ENCODE measurements at regions not wholly inside any gene's neighbourhood (a gene's known extent, or its start where the extent isn't known, plus 50 kb on each side); places are given as distances from the start of the nearest gene placed in this dataset.

DNA sequence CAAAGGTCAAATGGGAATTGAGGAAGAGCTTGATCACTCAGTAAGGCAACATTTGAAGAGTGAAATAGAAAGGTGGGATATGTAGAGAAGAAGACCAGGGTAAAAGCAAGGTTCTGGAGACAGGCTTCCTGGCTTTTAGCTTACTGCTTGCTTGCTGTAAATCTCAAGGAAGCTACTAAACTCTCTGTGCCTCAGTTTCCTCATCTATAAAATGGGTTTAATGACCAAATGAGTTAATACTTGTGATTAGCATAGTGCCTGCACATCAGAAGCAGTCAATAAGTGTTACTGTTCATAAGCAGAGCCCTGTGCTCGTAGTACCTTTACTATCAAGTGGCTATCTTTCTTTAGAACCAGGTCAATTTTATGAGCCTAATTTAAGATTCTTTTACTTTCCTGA, 222.2 kb upstream of the ITGA4 start:
- Histone ChIP-seq H3K4me3 (ENCODE audit: insufficient read depth, low read depth, low read length) (no peak overlapping the region), H3K4me1 (ENCODE audit: control insufficient read depth, insufficient read depth, low read length) (no peaks in the 10 kb centered on the region), H4K5ac (ENCODE audit: low read depth, low read length) (no peak overlapping the region), H3K4me2 (ENCODE audit: low read depth, low read length) (no peak overlapping the region), H3K9ac (ENCODE audit: low read depth, low read length) (no peak overlapping the region), H2AK5ac (ENCODE audit: low read depth, low read length) (no peak overlapping the region), H3K18ac (ENCODE audit: low read depth, low read length) (no peak overlapping the region), H2BK120ac (ENCODE audit: low read depth, low read length) (no peak overlapping the region), H3K4ac (ENCODE audit: low read depth, low read length) (no peak overlapping the region), H3K27me3 (ENCODE audit: control insufficient read depth, insufficient read depth, low read length) (no peaks in the 10 kb centered on the region), H2BK5ac (ENCODE audit: low read depth, low read length, poor library complexity, severe bottlenecking) (no peak overlapping the region), H2AK9ac (replicated peaks; ENCODE audit: low read depth, low read length, poor library complexity) (no peak overlapping the region), H2BK15ac (ENCODE audit: low read depth, low read length) (no peak overlapping the region), H3K79me1 (ENCODE audit: low read depth in 1 of 2, low read length in 2 of 2) (no peaks in the 10 kb centered on the region), H3K56ac (ENCODE audit: extremely low read depth, insufficient read depth, low read length) (no peak overlapping the region), H4K91ac (ENCODE audit: insufficient read depth, low read depth, low read length) (no peak overlapping the region), H3K23ac (ENCODE audit: low read depth, low read length) (no peak overlapping the region), H2BK20ac (ENCODE audit: low read depth, low read length) (no peak overlapping the region), H4K20me1 (ENCODE audit: insufficient read depth, low read length) (no peaks in the 10 kb centered on the region), H3K9me1 (ENCODE audit: insufficient read depth, low read length) (no peaks in the 10 kb centered on the region), H3K27ac (ENCODE audit: insufficient read depth, low read length) (no peak overlapping the region), H2AFZ (replicated peaks; ENCODE audit: low read length, poor library complexity) (no peak overlapping the region), H4K8ac (ENCODE audit: low read depth in 2 of 2, low read length in 2 of 2) (no peak overlapping the region), H3K9me3 (ENCODE audit: control insufficient read depth, insufficient read depth, low read length) (no peaks in the 10 kb centered on the region), H3K14ac (replicated peaks; ENCODE audit: low read depth, low read length) (no peak overlapping the region), H3K36me3 (ENCODE audit: control insufficient read depth, insufficient read depth, low read length) (no peaks in the 10 kb centered on the region)
- POLR2A ChIA-PET (ENCODE audit: unreplicated experiment) = no interaction called here
- no peak for TF ChIP-seq MAFK (IDR thresholded peaks at IDR 0.05; ENCODE audit: low read depth, low read length)
- TF ChIP-seq SMC3 (IDR thresholded peaks at IDR 0.05; ENCODE audit: low read depth, low read length) = no peak
- no peak for TF ChIP-seq FOS (IDR thresholded peaks at IDR 0.05; ENCODE audit: low read depth, low read length)
- no peak for TF ChIP-seq CHD1 (IDR thresholded peaks at IDR 0.05; ENCODE audit: low read depth, low read length)
- TF ChIP-seq, protein P1, sequence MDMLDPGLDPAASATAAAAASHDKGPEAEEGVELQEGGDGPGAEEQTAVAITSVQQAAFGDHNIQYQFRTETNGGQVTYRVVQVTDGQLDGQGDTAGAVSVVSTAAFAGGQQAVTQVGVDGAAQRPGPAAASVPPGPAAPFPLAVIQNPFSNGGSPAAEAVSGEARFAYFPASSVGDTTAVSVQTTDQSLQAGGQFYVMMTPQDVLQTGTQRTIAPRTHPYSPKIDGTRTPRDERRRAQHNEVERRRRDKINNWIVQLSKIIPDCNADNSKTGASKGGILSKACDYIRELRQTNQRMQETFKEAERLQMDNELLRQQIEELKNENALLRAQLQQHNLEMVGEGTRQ (IDR thresholded peaks at IDR 0.05; ENCODE audit: low read depth, low read length) = no peak
- no peak for TF ChIP-seq NFE2L2 (IDR thresholded peaks at IDR 0.05; ENCODE audit: low read depth, low read length)
- TF ChIP-seq, protein P2, sequence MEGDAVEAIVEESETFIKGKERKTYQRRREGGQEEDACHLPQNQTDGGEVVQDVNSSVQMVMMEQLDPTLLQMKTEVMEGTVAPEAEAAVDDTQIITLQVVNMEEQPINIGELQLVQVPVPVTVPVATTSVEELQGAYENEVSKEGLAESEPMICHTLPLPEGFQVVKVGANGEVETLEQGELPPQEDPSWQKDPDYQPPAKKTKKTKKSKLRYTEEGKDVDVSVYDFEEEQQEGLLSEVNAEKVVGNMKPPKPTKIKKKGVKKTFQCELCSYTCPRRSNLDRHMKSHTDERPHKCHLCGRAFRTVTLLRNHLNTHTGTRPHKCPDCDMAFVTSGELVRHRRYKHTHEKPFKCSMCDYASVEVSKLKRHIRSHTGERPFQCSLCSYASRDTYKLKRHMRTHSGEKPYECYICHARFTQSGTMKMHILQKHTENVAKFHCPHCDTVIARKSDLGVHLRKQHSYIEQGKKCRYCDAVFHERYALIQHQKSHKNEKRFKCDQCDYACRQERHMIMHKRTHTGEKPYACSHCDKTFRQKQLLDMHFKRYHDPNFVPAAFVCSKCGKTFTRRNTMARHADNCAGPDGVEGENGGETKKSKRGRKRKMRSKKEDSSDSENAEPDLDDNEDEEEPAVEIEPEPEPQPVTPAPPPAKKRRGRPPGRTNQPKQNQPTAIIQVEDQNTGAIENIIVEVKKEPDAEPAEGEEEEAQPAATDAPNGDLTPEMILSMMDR (conservative IDR thresholded peaks at IDR 0.05; ENCODE audit: low read depth, low read length) = no peak
- intact Hi-C loops (cut with micrococcal nuclease) (no loop called here), in situ Hi-C loops (cut with MboI; ENCODE audit: low sequenced_read_pairs) (no loop called here), dilution Hi-C loops (cut with HindIII; ENCODE audit: low sequenced_read_pairs, unreplicated experiment) (no loop called here)
- BruUV-seq (replicated peaks) = no TSS peak
- CTCF ChIA-PET = interaction anchor here (0.5 kb wide), 1 partner anchor 35 kb away, joined by 3 read pairs; no protein-coding TSS in a partner anchor
- DNase-seq = no peak
- no peak for ATAC-seq (ENCODE audit: low read depth)
- WGBS, 2 experiments (ENCODE audit: extremely low coverage in 2 of 2, insufficient read length in 1 of 2) = no CpG with 5 or more reads among the region's 1 CpG
